Esophagus squamous epithelium (tissue), 4 donors: ENCODE measurements at regions not wholly inside any gene's neighbourhood (a gene's known extent, or its start where the extent isn't known, plus 50 kb on each side); places are given as distances from the start of the nearest gene placed in this dataset.

ENCODE experiments used
- POLR2A ChIP-seq, 4 donors: fragments of 450-650 bp; IDR thresholded peaks; one replicate each; pipeline ENCODE4 v1.6.1; 2017; ENCODE audit warnings: antibody characterized with exemption in 4 of 4, mild to moderate bottlenecking in 4 of 4, moderate library complexity in 3 of 4
- TF ChIP-seq, protein P1 (sequence below), 6 experiments: fragments of 450-650 bp in 4 of 6; fragments of 200-600 bp in 2 of 6; sonication (generic) in 2 of 6; IDR thresholded peaks; one replicate each; pipeline ENCODE4 v1.5.1; 2016 to 2019; ENCODE audit warnings: antibody characterized with exemption in 6 of 6, mild to moderate bottlenecking in 4 of 6, moderate library complexity in 4 of 6

DNA sequence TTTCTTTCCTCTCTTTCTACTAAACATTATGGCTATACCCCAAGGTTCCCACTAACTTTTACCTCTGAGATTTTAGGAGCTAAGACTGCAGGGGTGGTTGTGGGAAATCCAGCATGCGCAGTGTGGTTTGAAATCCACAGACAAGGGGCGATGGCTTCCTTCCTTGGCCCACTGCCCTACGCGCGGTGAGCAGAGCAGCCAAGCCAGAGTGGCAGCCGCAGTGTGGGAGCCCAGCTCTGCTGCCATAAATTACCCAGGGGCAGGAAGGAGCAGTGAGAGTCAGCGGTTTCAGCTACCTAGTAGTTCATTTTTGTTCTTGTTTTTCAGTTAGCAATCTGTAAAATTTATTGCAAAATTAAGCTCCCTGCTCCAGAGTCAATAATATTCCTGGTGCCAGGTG lies 101.4 kb downstream of the BMP2 start:
- TF ChIP-seq, protein P1, sequence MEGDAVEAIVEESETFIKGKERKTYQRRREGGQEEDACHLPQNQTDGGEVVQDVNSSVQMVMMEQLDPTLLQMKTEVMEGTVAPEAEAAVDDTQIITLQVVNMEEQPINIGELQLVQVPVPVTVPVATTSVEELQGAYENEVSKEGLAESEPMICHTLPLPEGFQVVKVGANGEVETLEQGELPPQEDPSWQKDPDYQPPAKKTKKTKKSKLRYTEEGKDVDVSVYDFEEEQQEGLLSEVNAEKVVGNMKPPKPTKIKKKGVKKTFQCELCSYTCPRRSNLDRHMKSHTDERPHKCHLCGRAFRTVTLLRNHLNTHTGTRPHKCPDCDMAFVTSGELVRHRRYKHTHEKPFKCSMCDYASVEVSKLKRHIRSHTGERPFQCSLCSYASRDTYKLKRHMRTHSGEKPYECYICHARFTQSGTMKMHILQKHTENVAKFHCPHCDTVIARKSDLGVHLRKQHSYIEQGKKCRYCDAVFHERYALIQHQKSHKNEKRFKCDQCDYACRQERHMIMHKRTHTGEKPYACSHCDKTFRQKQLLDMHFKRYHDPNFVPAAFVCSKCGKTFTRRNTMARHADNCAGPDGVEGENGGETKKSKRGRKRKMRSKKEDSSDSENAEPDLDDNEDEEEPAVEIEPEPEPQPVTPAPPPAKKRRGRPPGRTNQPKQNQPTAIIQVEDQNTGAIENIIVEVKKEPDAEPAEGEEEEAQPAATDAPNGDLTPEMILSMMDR (IDR thresholded peaks at IDR 0.05), result no peak
- TF ChIP-seq POLR2A (IDR thresholded peaks at IDR 0.05), result no peak
